Posterior vena cava (tissue), 2 donors: ENCODE measurements at regions not wholly inside any gene's neighbourhood (a gene's known extent, or its start where the extent isn't known, plus 50 kb on each side); places are given as distances from the start of the nearest gene placed in this dataset.

Experiments
- DNase-seq: peaks from one replicate; pipeline ENCODE4 v3.0.0-alpha.2; 2020; ENCODE audit warnings: low spot score
- intact Hi-C, 2 donors: fragments of 100-400 bp; cut with DNase I; formaldehyde crosslinking; loops; one replicate each; pipeline versions ENCODE4 v1.14.1 to v1.14.2; 2022 to 2023
- donor health status: DM: yes; HTN: yes; CAD: no.
- donor health status: DM: yes; HTN: yes; CAD: no.

DNA sequence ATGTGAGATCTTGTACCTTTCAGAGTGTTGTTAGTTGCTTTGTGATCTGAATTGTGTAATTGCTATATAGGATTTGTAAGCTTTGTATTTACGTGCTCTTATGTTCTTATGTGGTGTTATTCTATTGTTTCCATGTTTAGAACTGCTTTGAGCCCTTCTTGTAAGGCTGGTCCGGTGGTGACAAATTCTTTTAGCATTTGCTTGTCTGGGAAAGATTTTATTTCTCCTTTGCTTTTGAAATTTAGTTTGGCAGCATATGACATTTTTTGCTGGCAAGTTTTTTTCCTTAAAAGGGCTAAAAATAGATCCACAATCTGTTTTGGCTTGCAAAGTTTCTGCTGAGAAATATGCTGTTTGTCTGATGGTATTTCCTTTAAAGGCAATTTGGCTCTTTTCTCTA, 1089.2 kb upstream of the PCDH9 start:
- no peak for DNase-seq
- intact Hi-C loops = no loop called here

DNA sequence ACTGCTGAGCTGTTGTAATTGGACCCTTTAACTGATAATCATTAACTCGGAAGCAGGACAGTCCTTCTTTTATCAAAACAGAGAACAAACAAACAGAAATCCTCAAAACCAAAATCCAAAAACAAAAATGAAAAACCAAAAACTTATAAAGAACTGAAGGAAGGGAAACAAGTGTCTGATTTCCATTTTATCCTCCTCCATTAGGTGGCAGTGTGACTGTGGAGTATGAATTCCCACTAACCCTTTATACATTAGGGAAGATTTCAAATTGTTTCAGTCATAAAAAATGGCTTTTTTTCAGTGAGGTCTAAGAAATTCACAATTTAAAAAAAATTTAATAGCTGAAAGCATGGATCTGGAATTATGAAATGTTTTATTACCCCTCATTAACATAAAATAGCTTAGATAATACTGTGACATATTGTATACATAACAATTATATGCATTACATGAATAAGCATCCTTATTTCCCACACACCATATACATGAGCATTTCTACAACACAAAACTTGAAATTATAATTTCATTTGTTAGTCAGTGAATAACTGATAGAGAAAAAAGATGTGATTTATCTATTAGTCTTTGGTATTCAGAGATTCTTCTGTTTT, 1074.3 kb upstream of the PCDH9 start:
- no peak for DNase-seq
- intact Hi-C loops = no loop called here

DNA sequence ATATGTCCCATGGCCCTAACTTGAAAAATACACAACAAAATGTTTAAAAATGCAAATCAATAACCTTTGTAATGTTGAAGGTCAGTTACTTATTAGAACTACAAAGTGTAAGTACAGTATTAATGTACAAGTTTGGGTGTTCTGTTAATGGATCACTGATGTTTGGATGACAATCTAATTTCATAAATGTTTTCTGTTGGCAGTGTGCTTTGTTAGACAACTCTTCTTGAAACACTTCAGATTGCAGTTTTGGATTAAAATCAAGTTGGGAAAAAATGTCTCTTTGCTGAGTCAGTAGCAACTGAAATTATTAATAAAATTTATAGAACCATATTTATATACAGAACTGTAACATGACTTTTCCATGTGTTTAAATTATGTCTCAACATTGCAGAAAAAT, 1063.5 kb upstream of the PCDH9 start:
- intact Hi-C loops = no loop called here
- no peak for DNase-seq

DNA sequence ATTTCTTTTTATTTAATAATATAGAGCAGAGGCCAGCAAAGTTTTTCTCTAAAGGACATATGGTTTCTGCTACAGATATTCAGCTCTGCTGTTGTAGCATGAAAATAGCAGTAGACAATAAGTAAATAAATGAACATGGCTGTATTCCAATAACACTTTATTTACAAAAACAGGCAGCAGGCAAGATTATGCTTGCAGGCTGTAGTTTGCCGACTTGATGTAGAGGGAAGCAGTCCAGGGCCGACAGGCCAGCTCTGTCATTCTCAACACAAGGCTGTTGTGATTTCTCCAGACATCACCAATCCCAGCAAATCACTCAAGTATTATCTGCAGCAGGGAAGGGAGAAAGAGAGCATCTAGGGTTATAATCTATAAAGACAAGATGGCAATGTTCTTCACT, 1062.5 kb upstream of the PCDH9 start:
- intact Hi-C loops = no loop called here
- DNase-seq = no peak

DNA sequence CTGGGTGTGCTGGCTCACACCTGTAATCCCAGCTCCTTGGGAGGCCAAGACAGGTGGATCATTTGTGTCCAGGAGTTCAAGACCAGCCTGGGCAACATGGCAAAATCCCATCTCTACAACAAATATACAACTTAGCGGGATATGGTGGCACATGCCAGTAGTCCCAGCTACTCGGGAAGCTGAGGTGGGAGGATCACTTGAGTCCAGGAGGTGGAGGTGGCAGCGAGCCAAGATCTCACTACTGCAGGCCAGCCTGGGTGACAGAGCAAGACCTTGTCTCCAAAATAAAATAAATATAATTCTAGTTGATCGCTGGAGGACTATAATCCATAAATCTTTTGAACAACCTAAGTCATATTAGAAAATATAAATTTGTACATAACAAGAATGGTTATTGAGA, 1061.5 kb upstream of the PCDH9 start:
- DNase-seq = no peak
- intact Hi-C loops = no loop called here

DNA sequence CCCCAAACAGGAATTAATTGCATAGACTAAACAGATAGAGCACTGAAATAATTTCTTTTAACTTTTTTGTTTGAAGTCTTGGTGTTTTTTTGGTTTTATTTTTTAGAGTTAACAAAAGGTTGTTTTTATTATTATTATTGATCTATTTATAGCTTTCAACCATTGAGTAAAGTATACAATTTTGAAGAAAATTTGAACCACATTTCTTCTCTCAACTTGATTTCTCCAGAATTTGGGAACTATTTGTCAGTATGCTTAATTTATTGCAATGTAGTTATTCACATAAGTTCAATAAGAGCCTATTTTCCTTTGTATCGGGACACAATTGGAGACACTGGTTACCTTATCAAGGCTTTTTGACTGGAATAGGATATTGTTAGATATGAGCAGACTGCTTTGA, 1045.6 kb upstream of the PCDH9 start:
- intact Hi-C loops = no loop called here
- DNase-seq = no peak

DNA sequence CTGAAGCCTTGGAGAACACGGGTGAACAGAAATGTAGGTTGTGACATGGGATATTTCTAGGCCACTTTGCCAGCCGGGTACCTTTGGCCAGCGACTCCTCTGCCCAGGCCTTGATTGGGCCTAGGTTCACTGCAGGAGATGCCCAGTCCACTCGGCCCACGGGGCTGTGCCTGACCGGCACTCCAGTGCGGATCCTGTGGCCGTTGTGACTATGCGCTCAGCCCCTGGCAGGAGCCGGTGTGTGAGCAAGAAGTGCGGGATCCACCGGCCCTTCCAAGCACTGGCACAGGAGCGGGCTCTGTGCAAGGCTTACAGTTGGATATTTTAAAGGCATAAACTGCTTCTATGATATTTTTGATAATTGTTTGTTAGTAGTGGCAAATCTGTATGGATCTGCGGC, 1042.5 kb upstream of the PCDH9 start:
- no peak for DNase-seq
- intact Hi-C loops = no loop called here

DNA sequence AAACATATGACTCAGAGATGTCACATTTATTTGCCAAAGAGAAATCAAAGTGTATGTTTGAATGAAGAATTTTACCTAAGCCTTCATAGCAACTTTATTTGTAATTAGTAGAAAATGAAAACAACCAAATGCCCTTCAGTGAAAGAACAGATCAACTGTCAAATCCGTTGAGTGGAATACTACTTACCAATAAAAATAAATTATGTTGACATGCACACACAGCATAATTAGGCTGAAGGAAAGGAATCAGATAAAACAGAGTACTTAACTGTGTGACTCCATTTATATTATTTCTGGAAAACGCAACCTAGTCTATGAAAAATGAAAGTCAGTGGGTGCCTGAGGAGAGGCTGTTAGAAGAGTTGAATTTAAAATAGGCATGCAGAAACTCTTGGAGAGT, 1034.6 kb upstream of the PCDH9 start:
- intact Hi-C loops = no loop called here

DNA sequence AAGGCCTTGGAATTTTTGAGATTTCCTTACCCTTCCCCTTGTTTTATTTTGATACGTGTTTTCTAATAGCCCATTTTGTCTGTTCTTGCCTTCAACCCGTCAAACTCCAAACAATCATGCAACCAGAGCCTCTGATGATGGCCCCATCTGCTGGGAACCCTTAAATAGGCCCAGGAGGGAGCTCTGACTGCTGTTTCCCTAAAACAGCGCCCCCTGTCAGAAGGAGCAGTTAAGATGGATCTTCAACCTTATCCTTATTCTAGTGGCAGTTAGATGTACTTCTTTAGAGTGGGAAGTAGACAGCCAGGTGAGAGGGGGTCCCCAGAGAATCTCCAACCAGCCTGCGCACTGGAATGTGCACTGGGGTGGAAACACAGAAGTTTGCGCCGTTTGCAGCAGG, 1031.0 kb upstream of the PCDH9 start:
- no peak for DNase-seq
- intact Hi-C loops = no loop called here

More for the DNA sequence above, 1034.6 kb upstream of the PCDH9 start:
- no peak for DNase-seq

DNA sequence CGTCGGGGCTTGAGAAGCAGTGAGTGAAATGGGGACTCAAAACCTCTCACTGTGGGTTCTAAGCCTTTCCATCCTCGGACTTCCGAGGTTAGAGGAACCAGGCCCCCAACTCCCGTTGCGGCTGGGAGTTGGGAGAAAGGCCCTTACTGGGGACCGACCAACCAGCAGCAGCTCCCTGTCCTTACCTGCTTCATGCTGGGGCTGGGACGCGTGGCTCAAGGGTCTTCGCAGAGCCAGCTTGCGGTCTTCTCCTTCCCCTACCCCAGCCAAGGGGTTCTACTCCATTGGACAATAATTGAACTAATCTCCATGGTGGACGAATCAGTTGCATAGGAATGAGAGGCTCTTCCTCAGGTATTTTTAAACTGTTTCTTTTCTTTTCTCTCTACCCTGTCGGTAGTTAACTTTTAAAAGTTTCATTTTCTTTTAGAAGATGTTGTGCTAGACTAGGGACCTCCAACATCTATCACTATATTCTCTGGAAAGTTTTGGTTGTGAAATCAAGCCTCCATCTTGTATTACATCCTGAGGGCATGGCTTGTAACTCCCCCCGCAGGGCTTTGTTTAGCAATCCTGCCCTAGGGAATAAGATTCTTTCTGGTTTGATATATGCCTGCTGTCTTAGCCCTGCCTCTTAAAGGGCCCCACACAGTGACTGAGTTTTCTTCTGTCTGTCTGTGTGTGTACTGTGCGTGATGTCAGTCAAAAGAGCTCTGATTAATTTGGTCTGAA, 1027.1 kb upstream of the PCDH9 start:
- DNase-seq = no peak
- intact Hi-C loops = no loop called here

DNA sequence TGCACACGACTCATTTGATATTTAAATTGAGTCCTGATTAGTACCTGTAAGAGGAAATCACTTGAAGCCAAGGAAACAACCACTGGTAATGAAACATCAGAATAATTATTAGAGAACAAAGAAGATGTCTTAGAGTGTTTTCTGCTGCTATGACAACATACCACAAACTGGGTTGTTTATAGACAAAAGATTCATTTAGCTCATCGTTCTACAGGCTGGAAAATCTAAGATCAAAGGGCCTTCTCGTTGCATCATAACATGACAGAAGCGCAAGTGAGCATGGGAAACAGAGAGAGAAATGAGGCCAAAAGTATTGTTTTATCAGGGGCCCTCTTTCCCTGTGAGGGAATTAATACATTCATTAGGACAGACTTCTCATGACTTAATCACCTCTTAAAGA, 1024.0 kb upstream of the PCDH9 start:
- intact Hi-C loops = no loop called here
- no peak for DNase-seq

DNA sequence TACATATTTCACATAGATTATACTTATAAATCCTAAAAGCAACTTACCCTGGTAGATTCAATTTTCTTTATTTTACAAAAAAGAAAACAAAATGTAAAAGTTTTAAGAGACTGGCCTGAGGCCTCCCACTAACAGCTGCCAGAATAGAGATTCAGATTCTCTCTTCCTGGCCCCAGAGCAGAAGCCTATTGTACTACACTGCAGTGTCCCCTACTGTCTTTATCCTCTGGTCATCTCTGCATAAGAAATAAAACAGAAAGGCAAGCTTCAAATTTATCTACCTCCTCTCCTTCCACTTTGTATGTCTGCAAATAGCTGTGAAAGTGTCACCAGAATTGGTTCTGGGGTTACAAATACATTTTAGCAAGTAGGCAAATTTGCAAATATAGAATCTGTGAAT, 1004.1 kb upstream of the PCDH9 start:
- DNase-seq = no peak
- intact Hi-C loops = no loop called here

DNA sequence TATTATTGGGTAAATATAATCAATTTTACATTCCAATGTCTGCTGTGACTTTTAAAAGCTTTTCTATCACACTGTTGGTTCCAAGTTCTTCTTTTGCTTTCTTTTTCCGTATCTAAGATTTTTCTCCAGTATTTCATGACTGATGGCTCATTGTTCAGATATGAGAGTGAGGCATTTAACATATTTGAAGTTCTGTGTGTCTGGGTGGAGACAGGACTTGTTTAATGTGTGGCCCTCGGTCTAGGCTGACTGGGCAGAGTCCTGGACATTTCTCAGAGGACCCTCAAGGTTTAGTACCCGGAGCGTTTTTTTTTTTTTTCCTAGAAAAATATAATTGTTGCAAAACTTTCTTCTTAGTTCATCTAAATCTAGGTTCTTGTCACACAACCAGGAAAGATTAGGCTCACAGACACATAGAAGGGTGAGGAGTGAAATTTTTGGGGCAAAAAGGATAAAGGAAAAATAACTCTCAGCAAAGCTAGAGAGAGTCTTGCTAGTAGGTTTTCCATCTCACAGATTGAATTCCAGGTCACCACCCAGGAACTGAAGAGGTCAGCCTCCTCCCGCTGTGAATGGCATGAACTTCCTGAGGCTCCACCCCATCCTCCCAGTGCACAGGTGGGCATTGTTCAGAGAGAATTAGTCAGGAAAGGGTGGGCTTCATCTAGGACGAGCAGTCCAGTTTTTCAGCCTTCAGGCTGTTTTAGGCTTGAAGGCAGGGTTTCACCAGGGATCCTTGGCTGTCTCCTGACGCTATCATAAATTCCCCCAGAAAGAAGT, 1002.4 kb upstream of the PCDH9 start:
- no peak for DNase-seq
- intact Hi-C loops = no loop called here

DNA sequence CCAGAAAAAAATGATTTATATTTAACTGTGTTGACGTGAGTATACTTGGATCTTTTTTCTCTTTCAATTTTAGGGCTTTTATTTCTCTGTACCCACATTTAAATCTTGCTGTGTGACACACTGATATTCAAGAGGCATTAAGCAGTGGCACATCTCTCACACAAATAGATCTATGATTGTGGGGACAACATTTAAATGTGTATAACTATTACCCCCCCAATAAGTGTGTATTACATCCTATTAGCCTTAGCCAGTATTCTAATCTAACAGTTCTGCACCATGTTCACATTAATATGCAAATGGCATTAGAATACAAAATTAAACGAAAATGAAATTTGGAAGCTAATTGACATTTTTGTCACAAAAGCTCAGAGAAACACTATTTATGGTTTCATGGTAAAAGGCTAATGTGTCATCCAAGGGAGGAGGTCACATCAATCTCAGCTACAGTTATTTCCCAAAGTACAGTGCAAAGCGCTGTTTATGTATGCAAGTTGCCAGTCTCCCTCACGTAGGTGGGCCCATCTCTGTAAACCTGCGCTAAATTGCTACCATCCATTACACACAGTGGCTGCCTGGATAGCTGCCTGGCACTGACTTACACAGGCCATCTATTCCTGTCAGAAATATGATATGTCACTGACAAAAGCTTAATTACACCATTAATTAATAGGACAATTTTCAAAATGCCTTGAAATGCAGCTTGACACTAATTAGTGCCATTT, 984.7 kb upstream of the PCDH9 start:
- intact Hi-C loops = no loop called here
- no peak for DNase-seq

DNA sequence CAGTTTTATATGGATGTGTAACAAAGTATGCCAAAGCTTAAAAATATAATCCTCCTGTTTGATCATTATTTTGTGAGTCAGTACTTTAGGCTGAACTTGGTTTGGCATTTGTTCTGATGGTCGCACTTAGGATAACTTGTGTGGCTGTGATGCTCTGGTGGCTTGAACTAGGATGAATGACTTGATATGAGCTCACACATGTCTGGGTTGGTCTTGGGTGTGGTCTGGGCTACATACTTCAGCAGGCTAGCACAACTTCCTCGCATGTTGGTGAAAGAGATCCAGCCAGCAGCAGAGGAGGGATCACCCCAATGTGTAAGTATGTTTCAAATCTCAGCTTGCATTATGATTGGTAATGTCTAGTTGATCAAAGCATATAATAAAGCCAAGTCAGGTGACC, 969.1 kb upstream of the PCDH9 start:
- no peak for DNase-seq
- intact Hi-C loops = no loop called here

DNA sequence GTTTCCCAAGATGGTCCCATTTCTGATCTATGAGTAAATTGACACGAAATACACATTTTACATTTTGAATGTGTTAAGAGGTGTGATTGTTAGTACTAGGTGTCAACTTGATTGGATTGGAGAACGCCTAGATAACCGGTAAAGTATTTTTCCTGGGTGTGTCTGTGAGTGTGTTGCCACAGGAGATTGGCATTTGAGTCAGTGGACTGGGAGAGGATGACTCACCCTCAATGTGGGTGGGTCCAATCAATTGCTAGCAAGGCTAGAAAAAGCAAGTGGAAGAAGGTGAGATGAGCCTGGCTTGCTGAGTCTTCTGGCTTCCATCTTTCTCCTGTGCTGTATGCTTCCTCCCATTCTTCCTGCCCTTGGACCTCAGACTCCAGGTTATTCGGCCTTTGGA, 960.7 kb upstream of the PCDH9 start:
- intact Hi-C loops = no loop called here

DNA sequence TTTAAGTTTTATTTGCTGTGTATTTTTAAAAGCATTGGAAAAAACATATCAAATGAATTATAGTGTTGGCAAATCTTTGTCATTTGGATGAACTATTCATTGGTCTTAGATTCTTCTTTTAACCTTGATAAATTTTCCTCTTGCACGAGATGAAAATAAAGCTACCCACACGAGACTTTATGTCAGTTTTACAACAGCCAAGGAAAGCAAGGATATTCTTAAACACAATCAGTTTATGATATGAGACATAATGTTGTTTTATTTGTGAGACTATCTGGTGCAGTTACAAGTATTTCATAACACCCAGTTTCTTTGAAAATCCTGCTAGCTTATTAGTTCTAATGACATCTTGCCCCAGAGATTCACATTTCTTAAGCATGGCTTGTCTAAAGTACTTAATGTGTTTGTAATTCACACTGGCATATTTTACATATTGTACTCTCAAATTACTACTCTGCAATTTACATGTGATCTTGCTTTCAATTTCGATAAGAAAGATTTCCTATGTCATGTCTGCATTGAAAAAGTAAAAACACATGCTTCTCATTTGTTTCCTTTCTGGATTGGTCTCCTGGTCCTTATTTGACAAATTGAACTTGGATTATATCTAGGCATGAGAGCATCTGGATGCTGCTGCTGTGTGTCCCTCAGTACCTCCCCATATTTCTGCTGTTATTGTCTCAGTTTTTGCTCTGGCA, 955.5 kb upstream of the PCDH9 start:
- DNase-seq = no peak
- intact Hi-C loops = no loop called here

More for the DNA sequence above, 960.7 kb upstream of the PCDH9 start:
- DNase-seq = no peak

DNA sequence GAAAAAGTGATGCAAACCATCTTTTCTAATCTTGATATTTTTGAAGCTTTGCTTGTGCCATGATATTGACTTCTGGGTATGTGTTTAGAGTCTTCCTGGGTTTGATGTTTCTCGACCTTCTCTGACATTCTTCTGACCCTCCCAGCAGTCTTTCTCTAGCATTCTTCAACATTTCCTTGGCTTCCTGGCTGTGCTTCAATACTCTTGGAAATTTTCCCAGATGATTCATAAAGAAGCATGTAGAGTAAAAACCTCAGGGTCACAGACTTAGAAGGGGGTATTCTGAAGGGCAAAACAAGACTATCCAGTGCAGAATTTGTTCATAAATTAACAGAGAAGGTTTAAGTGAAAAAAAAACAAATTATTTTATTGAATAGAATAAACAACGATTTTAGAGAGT, 946.3 kb upstream of the PCDH9 start:
- no peak for DNase-seq
- intact Hi-C loops = no loop called here

DNA sequence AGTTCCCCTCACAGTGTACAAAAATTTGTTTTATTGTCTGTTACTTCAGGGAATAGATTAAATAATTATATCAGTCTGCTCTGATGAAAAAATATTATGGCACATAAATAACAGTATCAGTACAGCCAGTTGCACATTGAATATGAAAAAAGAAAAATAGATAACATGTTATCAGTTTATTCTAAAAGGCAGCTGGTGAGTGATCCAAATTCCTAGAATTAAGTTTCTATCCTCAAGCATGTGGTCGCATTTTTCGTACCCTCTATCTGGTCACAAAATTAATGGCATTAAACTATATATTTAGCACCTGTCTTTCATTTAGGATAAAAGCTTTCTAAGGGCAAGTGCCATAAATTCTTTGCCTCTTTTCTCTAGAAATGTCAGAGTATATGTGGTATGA, 944.8 kb upstream of the PCDH9 start:
- intact Hi-C loops = no loop called here
- DNase-seq = no peak

DNA sequence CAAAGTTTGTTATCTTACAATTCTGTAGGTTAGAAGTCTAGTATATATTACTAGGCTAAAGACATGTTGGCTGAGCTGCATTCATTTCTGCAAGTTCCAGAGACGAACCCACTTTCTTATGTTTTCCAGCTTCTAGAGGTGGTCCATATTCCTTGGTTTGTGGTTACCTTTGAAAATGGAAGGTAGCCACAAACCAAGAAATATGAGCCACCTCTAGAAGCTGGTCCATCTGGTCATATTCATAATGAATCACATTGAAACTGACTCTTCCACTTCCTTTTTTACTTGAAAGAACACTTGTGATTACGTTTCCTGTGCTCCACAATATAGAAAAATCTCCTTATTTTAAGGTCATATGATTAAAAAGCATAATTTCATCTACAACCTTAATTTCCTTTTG, 943.0 kb upstream of the PCDH9 start:
- intact Hi-C loops = no loop called here

More for the DNA sequence above, 943.0 kb upstream of the PCDH9 start:
- DNase-seq = no peak
